Astrocyte of the spinal cord (primary cell): ENCODE measurements at regions not wholly inside any gene's neighbourhood (a gene's known extent, or its start where the extent isn't known, plus 50 kb on each side); places are given as distances from the start of the nearest gene placed in this dataset.

ENCODE experiments used
- DNase-seq: peaks from one replicate; pipeline ENCODE4 v3.0.0; 2011; ENCODE audit warnings: low read depth, low spot score
- H3K4me3 ChIP-seq: 2 replicates; pipeline ENCODE4 v1.5.1; 2011; ENCODE audit warnings: low read depth, mild to moderate bottlenecking, low read length, moderate library complexity
- CTCF ChIP-seq: IDR thresholded peaks from 2 replicates; pipeline ENCODE4 v1.5.1; 2012; ENCODE audit warnings: low read depth, mild to moderate bottlenecking, low read length, inconsistent platforms
- in situ Hi-C: cut with HindIII; loops from 2 replicates; pipeline ENCODE4 v1.10.0; 2017; ENCODE audit warnings: low sequenced_read_pairs

GRCh38 chr2:2919574-2920365 lies 457.8 kb downstream of the EIPR1 start:
- no peak for DNase-seq
- in situ Hi-C loops, result no loop called here
- H3K4me3 ChIP-seq, result no peak overlapping the region
- TF ChIP-seq CTCF, result no peak

- no peak overlapping the region for H3K4me3 ChIP-seq
- DNase-seq, result no peak
- no peak for TF ChIP-seq CTCF
- in situ Hi-C loops, result no loop called here
These were observed 458.6 kb downstream of the EIPR1 start for GRCh38 chr2:2919026-2919425.

- no peak overlapping the region for H3K4me3 ChIP-seq
- no peak for DNase-seq
- no peak for TF ChIP-seq CTCF
- in situ Hi-C loops, result no loop called here
These were observed 461.0 kb downstream of the EIPR1 start for GRCh38 chr2:2916621-2917020.

GRCh38 chr2:2914252-2914651 lies 463.4 kb downstream of the EIPR1 start:
- H3K4me3 ChIP-seq, result no peak overlapping the region
- TF ChIP-seq CTCF, result no peak
- in situ Hi-C loops, result no loop called here
- DNase-seq, result no peak

DNA sequence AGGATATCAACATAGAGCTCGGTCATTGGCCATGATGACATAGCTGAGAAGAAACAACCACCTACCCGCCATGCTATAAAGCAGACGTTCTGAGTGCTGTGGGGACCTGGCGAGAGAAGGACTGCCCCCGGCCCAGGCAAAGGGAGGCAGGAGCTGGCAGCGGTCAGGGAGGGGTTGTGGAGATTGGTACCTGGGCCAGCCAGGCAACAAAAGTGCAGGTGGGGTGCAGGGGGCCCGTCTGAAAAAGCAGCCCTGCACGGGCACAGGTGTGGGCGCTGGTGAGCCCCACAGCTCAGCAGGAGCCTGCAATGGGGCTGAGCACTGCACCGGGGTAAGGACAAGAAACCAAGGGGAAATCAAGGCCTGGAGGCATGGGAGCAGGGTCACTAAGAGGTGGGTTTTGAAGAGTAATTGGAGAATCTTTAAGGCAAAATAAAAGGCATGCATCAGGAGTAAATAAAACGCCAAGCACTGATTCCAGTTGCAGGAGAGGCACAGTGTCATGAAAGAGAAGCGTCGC lies 464.0 kb downstream of the EIPR1 start:
- TF ChIP-seq CTCF, result no peak
- in situ Hi-C loops, result no loop called here
- H3K4me3 ChIP-seq, result no peak overlapping the region
- no peak for DNase-seq

DNA sequence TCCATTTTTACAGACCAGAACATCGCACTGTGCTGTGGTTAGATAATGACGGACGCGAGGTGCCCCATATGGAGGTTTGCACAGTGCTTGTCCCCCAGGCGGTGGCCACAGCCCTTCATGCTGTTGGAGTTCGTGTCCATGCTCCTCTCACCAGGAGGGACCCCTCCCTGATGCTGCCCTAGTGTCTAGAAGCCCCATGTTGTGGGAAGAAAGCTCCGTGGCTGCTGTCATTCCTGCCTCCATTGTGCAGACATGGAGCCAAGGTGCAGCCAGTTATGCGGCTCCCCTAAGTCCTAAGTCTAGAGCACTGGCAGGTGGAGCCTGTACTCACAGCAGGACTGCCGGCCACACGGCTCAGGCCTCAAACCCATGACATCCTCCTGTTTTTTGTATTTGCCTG lies 464.9 kb downstream of the EIPR1 start:
- no peak overlapping the region for H3K4me3 ChIP-seq
- no peak for TF ChIP-seq CTCF
- no peak for DNase-seq
- in situ Hi-C loops, result no loop called here
